ENCODE measurements at regions not wholly inside any gene's neighbourhood (a gene's known extent, or its start where the extent isn't known, plus 50 kb on each side); places are given as distances from the start of the nearest gene placed in this dataset.
"Not testable (repeated sequence)": the region's sequence is repeated elsewhere in the genome, so short reads cannot be mapped to it uniquely, and the experiment has no call there.

DNA sequence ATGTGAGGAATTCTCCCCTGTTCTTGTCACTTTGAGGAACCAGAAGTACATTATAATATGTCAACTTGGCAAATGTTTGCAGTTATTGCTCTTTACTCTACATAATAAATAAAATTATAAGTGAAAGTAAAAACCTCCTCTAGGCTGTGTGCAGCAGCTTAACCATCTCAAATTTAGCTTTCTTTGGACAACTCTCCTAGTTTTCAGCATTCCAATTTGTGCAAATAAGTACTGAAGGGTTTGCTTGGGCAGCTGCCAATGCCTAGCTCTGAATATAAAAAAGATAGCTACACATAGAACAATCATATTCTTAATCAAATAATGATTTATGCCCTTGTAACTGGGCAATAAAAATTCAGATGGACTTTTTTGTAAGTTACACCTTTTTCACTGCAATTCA lies 82.5 kb downstream of the GASK1B start:
- no peak overlapping the region for H3K9ac ChIP-seq (ENCODE audit: low read length)
- no peak overlapping the region for H3K27ac ChIP-seq (ENCODE audit: low read length)
- no peak overlapping the region for H2AFZ ChIP-seq (ENCODE audit: low read depth, low read length)
- H3K27me3 ChIP-seq (ENCODE audit: low read depth, low read length): no peaks in the 10 kb centered on the region
- TF ChIP-seq EZH2phosphoT487 (IDR thresholded peaks at IDR 0.05; ENCODE audit: low read depth): no peak
- no peak for TF ChIP-seq CTCF (IDR thresholded peaks at IDR 0.05; ENCODE audit: low read depth, low read length)
- H3K4me1 ChIP-seq (ENCODE audit: low read length): no peaks in the 10 kb centered on the region
- no peak overlapping the region for H3K4me3 ChIP-seq (ENCODE audit: low read length)
- H3K4me2 ChIP-seq (ENCODE audit: low read length): no peak overlapping the region
- H3K9me3 ChIP-seq (ENCODE audit: insufficient read depth, low read length): no peaks in the 10 kb centered on the region
- H3K79me2 ChIP-seq (ENCODE audit: low read length): no peaks in the 10 kb centered on the region
- H3K36me3 ChIP-seq (replicated peaks; ENCODE audit: low read depth, low read length): no peaks in the 10 kb centered on the region
- H4K20me1 ChIP-seq (ENCODE audit: insufficient read depth, low read length): no peaks in the 10 kb centered on the region

- not testable (repeated sequence) for H3K79me2 ChIP-seq (ENCODE audit: low read length); H2AFZ ChIP-seq (ENCODE audit: low read depth, low read length); H3K27me3 ChIP-seq (ENCODE audit: low read depth, low read length); H4K20me1 ChIP-seq (ENCODE audit: insufficient read depth, low read length); H3K4me1 ChIP-seq (ENCODE audit: low read length); H3K9ac ChIP-seq (ENCODE audit: low read length); H3K4me2 ChIP-seq (ENCODE audit: low read length); H3K36me3 ChIP-seq (replicated peaks; ENCODE audit: low read depth, low read length); H3K4me3 ChIP-seq (ENCODE audit: low read length); H3K9me3 ChIP-seq (ENCODE audit: insufficient read depth, low read length); H3K27ac ChIP-seq (ENCODE audit: low read length)
Measured at GRCh38 chr4:158089897-158090296, 82.9 kb downstream of the GASK1B start.

DNA sequence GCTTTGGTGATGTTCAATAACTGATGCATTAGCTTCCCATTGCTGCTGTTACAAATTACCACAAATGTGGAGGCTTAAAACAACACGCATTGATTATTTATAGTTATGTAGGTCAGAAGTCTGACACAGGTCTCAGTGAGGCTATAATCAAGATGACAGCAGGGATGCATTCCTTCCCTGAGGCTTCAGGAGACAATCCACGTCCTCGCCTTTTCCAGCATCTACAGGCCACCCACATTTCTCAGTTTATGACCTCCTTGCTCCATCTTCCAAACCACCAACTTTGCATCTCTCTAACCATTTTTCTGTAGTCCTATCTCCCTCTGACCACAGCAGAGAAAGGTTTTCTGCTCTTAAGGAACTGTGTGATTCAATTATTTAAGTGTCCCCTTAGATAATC lies 92.5 kb downstream of the GASK1B start:
- H2AFZ ChIP-seq (ENCODE audit: low read depth, low read length): no peak overlapping the region
- H3K9me3 ChIP-seq (ENCODE audit: insufficient read depth, low read length): no peaks in the 10 kb centered on the region
- no peaks in the 10 kb centered on the region for H3K27me3 ChIP-seq (ENCODE audit: low read depth, low read length)
- no peak overlapping the region for H3K9ac ChIP-seq (ENCODE audit: low read length)
- H3K79me2 ChIP-seq (ENCODE audit: low read length): no peaks in the 10 kb centered on the region
- H4K20me1 ChIP-seq (ENCODE audit: insufficient read depth, low read length): no peaks in the 10 kb centered on the region
- no peak overlapping the region for H3K4me2 ChIP-seq (ENCODE audit: low read length)
- no peak overlapping the region for H3K4me3 ChIP-seq (ENCODE audit: low read length)
- H3K4me1 ChIP-seq (ENCODE audit: low read length): no peaks in the 10 kb centered on the region
- TF ChIP-seq EZH2phosphoT487 (IDR thresholded peaks at IDR 0.05; ENCODE audit: low read depth): no peak
- no peak for TF ChIP-seq CTCF (IDR thresholded peaks at IDR 0.05; ENCODE audit: low read depth, low read length)
- H3K27ac ChIP-seq (ENCODE audit: low read length): no peak overlapping the region
- no peaks in the 10 kb centered on the region for H3K36me3 ChIP-seq (replicated peaks; ENCODE audit: low read depth, low read length)

- H3K9ac ChIP-seq (ENCODE audit: low read length): no peak overlapping the region
- H3K27me3 ChIP-seq (ENCODE audit: low read depth, low read length): no peaks in the 10 kb centered on the region
- H4K20me1 ChIP-seq (ENCODE audit: insufficient read depth, low read length): no peaks in the 10 kb centered on the region
- no peak for TF ChIP-seq EZH2phosphoT487 (IDR thresholded peaks at IDR 0.05; ENCODE audit: low read depth)
- TF ChIP-seq CTCF (IDR thresholded peaks at IDR 0.05; ENCODE audit: low read depth, low read length): no peak
- no peak overlapping the region for H3K4me3 ChIP-seq (ENCODE audit: low read length)
- no peaks in the 10 kb centered on the region for H3K9me3 ChIP-seq (ENCODE audit: insufficient read depth, low read length)
- no peaks in the 10 kb centered on the region for H3K4me1 ChIP-seq (ENCODE audit: low read length)
- H3K27ac ChIP-seq (ENCODE audit: low read length): no peak overlapping the region
- no peaks in the 10 kb centered on the region for H3K79me2 ChIP-seq (ENCODE audit: low read length)
- no peaks in the 10 kb centered on the region for H3K36me3 ChIP-seq (replicated peaks; ENCODE audit: low read depth, low read length)
- no peak overlapping the region for H2AFZ ChIP-seq (ENCODE audit: low read depth, low read length)
- H3K4me2 ChIP-seq (ENCODE audit: low read length): no peak overlapping the region
Measured at GRCh38 chr4:158079661-158080060, 93.2 kb downstream of the GASK1B start.

- Histone ChIP-seq H3K9ac (ENCODE audit: low read length) (no peak overlapping the region), H3K4me3 (ENCODE audit: low read length) (no peak overlapping the region), H4K20me1 (ENCODE audit: insufficient read depth, low read length) (no peaks in the 10 kb centered on the region), H3K27ac (ENCODE audit: low read length) (no peak overlapping the region), H3K4me1 (ENCODE audit: low read length) (no peaks in the 10 kb centered on the region), H3K9me3 (ENCODE audit: insufficient read depth, low read length) (no peaks in the 10 kb centered on the region), H2AFZ (ENCODE audit: low read depth, low read length) (no peak overlapping the region), H3K27me3 (ENCODE audit: low read depth, low read length) (no peaks in the 10 kb centered on the region), H3K4me2 (ENCODE audit: low read length) (no peak overlapping the region), H3K36me3 (replicated peaks; ENCODE audit: low read depth, low read length) (no peaks in the 10 kb centered on the region), H3K79me2 (ENCODE audit: low read length) (no peaks in the 10 kb centered on the region)
- TF ChIP-seq CTCF (IDR thresholded peaks at IDR 0.05; ENCODE audit: low read depth, low read length) (no peak), EZH2phosphoT487 (IDR thresholded peaks at IDR 0.05; ENCODE audit: low read depth) (no peak)
Measured at GRCh38 chr4:158077835-158078234, 95.0 kb downstream of the GASK1B start.
